ENCODE measurements at regions not wholly inside any gene's neighbourhood (a gene's known extent, or its start where the extent isn't known, plus 50 kb on each side); places are given as distances from the start of the nearest gene placed in this dataset.

GRCh38 chr2:217276433-217276832 lies 416.6 kb upstream of the TNP1 start:
- Mint-ChIP-seq H3K9me3 (no peaks in the 10 kb centered on the region), H3K4me3 (no peak overlapping the region), H3K4me1 (ENCODE audit: low read depth) (peaks cover 52% of the 10 kb centered on the region), H3K36me3 (ENCODE audit: low read depth) (peaks cover 4% of the 10 kb centered on the region; the same call in 1 of the 2 replicates), H3K27ac (no peak overlapping the region), H3K27me3 (ENCODE audit: insufficient read depth) (no peaks in the 10 kb centered on the region; the same call in 1 of the 2 replicates)
- DNase-seq, result no peak
- no peak for TF ChIP-seq CTCF (IDR thresholded peaks at IDR 0.05)

GRCh38 chr2:217275091-217275490 lies 415.2 kb upstream of the TNP1 start:
- Mint-ChIP-seq H3K27me3 (ENCODE audit: insufficient read depth) (peaks cover 4% of the 10 kb centered on the region; the same call in 1 of the 2 replicates), H3K4me1 (ENCODE audit: low read depth) (peaks cover 49% of the 10 kb centered on the region), H3K27ac (no peak overlapping the region), H3K36me3 (ENCODE audit: low read depth) (peaks cover 4% of the 10 kb centered on the region; the same call in 1 of the 2 replicates), H3K9me3 (no peaks in the 10 kb centered on the region), H3K4me3 (no peak overlapping the region)
- no peak for TF ChIP-seq CTCF (IDR thresholded peaks at IDR 0.05)
- no peak for DNase-seq

GRCh38 chr2:217274578-217274977 lies 414.7 kb upstream of the TNP1 start:
- Mint-ChIP-seq H3K36me3 (ENCODE audit: low read depth) (peaks cover 4% of the 10 kb centered on the region; the same call in 1 of the 2 replicates), H3K27ac (no peak overlapping the region), H3K4me1 (ENCODE audit: low read depth) (peaks cover 47% of the 10 kb centered on the region), H3K27me3 (ENCODE audit: insufficient read depth) (peaks cover 4% of the 10 kb centered on the region; the same call in 1 of the 2 replicates), H3K4me3 (no peak overlapping the region), H3K9me3 (no peaks in the 10 kb centered on the region)
- TF ChIP-seq CTCF (IDR thresholded peaks at IDR 0.05), result no peak
- no peak for DNase-seq

- Mint-ChIP-seq H3K27me3 (ENCODE audit: insufficient read depth) (peaks cover 6% of the 10 kb centered on the region; the same call in 1 of the 2 replicates), H3K9me3 (no peaks in the 10 kb centered on the region), H3K36me3 (ENCODE audit: low read depth) (peaks cover 4% of the 10 kb centered on the region; the same call in 1 of the 2 replicates), H3K4me3 (no peak overlapping the region), H3K4me1 (ENCODE audit: low read depth) (peaks cover 40% of the 10 kb centered on the region), H3K27ac (no peak overlapping the region)
- TF ChIP-seq CTCF (IDR thresholded peaks at IDR 0.05), result no peak
- DNase-seq, result no peak
Measured at GRCh38 chr2:217273851-217274250, 414.0 kb upstream of the TNP1 start.

GRCh38 chr2:217273162-217273561 lies 413.3 kb upstream of the TNP1 start:
- Mint-ChIP-seq H3K4me3 (no peak overlapping the region), H3K36me3 (ENCODE audit: low read depth) (peaks cover 9% of the 10 kb centered on the region), H3K27ac (no peak overlapping the region), H3K27me3 (ENCODE audit: insufficient read depth) (peaks cover 6% of the 10 kb centered on the region; the same call in 1 of the 2 replicates), H3K4me1 (ENCODE audit: low read depth) (peaks cover 33% of the 10 kb centered on the region), H3K9me3 (peaks cover 4% of the 10 kb centered on the region)
- DNase-seq, result no peak
- TF ChIP-seq CTCF (IDR thresholded peaks at IDR 0.05), result no peak

- Mint-ChIP-seq H3K4me3 (no peak overlapping the region), H3K27me3 (ENCODE audit: insufficient read depth) (peaks cover 6% of the 10 kb centered on the region; the same call in 1 of the 2 replicates), H3K36me3 (ENCODE audit: low read depth) (peaks cover 21% of the 10 kb centered on the region)
Measured at GRCh38 chr2:217271813-217272212, 411.9 kb upstream of the TNP1 start.

More at GRCh38 chr2:217271813-217272212, 411.9 kb upstream of the TNP1 start:
- no peak for TF ChIP-seq CTCF (IDR thresholded peaks at IDR 0.05)
- DNase-seq, result no peak
- Mint-ChIP-seq H3K27ac (no peak overlapping the region), H3K4me1 (ENCODE audit: low read depth) (peaks cover 19% of the 10 kb centered on the region), H3K9me3 (peaks cover 17% of the 10 kb centered on the region)

All from HFFc6 (cell line).